ENCODE measurements at regions not wholly inside any gene's neighbourhood (a gene's known extent, or its start where the extent isn't known, plus 50 kb on each side); places are given as distances from the start of the nearest gene placed in this dataset.

DNA sequence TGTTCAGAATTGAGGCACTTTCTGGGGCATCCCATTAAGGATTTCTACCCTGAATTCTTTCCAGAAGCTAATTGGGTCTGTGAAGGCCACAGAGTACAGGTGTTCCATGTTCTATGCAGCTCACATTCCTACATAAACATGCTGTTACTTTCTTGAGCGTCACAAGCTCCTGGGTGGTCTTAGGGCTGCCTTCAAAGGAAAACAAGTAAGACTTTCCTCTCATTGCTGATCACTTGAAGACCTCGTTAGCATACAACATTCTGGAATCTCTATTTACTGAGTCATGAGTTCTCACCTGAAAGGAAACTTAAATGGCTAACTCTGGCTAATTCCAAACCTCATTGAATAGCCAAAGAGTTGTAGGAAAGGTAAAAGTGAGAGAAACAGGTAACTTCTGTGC lies 63.0 kb upstream of the HMGA2 start:
- TF ChIP-seq, protein P1, sequence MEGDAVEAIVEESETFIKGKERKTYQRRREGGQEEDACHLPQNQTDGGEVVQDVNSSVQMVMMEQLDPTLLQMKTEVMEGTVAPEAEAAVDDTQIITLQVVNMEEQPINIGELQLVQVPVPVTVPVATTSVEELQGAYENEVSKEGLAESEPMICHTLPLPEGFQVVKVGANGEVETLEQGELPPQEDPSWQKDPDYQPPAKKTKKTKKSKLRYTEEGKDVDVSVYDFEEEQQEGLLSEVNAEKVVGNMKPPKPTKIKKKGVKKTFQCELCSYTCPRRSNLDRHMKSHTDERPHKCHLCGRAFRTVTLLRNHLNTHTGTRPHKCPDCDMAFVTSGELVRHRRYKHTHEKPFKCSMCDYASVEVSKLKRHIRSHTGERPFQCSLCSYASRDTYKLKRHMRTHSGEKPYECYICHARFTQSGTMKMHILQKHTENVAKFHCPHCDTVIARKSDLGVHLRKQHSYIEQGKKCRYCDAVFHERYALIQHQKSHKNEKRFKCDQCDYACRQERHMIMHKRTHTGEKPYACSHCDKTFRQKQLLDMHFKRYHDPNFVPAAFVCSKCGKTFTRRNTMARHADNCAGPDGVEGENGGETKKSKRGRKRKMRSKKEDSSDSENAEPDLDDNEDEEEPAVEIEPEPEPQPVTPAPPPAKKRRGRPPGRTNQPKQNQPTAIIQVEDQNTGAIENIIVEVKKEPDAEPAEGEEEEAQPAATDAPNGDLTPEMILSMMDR (IDR thresholded peaks at IDR 0.05): no peak
- TF ChIP-seq POLR2AphosphoS5 (IDR thresholded peaks at IDR 0.05) (no peak), POLR2A (IDR thresholded peaks at IDR 0.05) (no peak)
